Stimulated activated CD4-positive, alpha-beta T cell treated with anti-CD3 and anti-CD28 coated beads, Interleukin-15, amount 100 ng/mL, for 1 hour (primary cell): ENCODE measurements at regions not wholly inside any gene's neighbourhood (a gene's known extent, or its start where the extent isn't known, plus 50 kb on each side); places are given as distances from the start of the nearest gene placed in this dataset.

Experiments used
- DNase-seq, 2 donors: peaks; one replicate each; pipeline ENCODE4 v3.0.0-alpha.2; 2020; ENCODE audit warnings: low read depth in 1 of 2, low spot score in 1 of 2

DNA sequence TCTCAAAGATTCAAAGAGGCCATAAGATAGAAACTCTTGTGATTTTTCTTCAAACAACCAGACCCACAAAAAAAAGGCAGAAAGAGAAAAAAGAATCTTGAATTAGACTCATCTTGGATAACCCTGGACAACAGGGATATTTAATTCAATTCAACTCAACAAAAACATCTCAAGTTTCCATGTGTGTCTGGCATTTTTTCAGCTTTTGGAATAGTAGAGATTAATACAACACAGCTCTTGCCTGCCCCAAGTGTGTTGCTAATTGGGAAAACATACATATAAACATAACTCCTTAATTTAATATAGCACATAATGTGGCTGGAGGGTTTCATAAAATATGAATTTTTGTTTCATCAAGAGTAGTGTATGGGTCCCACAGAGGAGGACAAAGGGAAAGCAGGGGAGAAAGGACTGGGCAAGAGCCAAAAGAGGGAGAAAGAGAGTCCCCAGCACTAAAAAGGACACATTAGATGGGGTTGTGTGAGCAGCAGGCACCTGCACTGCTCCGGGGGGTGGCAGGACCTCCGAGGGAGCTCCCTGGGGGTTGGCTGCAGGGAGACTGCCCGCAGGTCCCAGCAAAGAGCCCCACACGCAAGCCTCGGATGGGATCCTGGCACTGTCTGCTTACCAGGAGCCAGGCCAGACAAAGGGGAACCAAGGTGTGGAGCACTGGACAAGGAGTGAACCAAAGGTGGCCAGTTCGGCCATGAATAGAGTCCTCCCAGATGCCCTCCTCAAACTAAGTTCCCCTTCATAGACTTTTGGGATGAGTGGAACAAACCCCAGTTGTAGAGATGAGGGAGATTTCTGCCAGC lies 65.6 kb upstream of the TMEM72 start:
- DNase-seq: no peak

- DNase-seq: no peak
These were observed 64.0 kb upstream of the TMEM72 start for GRCh38 chr10:44847110-44847509.

DNA sequence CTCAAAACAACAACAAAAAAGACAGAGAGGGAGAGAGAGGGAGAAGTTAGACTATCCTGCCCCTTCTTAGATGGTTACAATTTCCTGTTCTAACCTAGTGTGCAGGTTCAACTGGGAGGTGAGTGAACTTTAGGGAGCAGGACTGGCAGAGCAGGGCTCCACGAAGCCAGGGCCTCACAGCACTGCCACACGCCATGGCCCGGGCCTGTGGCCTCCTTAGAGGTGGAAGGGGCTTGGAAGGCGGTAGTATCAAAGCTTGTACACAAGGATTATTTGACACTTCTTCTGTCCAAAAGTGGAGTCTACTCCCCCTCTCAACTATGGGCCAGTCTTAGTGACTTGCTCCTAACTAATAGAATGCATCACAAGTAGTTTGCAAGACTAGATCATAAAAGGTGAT lies 62.9 kb upstream of the TMEM72 start:
- DNase-seq: no peak

- DNase-seq: no peak
These were observed 61.2 kb upstream of the TMEM72 start for GRCh38 chr10:44849936-44850335.

- no peak for DNase-seq
These were observed 60.7 kb upstream of the TMEM72 start for GRCh38 chr10:44850356-44850934.

DNA sequence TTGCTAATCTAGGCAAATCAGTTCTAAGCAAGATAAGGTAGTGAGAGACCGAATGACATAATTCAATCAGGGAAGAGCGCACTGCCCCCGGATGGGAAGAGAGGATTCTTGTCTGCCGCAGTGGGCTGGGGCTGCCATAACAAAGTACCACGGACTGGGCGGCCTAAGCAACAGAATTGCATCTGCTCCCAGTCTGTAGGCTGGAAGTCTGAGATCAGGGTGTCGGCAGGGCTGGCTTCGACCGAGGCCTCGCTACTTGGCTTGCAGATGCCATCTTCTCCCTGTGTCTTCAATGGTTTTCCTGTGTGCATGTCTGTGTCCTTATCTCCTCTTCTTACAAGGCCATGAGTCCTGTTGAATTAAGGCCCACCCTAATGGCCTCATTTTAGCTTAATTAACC lies 59.7 kb upstream of the TMEM72 start:
- no peak for DNase-seq

GRCh38 chr10:44851881-44852280 lies 59.3 kb upstream of the TMEM72 start:
- no peak for DNase-seq

- no peak for DNase-seq
These were observed 57.9 kb upstream of the TMEM72 start for GRCh38 chr10:44853148-44853734.

- DNase-seq: no peak
These were observed 57.3 kb upstream of the TMEM72 start for GRCh38 chr10:44853796-44854195.

- DNase-seq: no peak
These were observed 56.3 kb upstream of the TMEM72 start for GRCh38 chr10:44854693-44855350.

DNA sequence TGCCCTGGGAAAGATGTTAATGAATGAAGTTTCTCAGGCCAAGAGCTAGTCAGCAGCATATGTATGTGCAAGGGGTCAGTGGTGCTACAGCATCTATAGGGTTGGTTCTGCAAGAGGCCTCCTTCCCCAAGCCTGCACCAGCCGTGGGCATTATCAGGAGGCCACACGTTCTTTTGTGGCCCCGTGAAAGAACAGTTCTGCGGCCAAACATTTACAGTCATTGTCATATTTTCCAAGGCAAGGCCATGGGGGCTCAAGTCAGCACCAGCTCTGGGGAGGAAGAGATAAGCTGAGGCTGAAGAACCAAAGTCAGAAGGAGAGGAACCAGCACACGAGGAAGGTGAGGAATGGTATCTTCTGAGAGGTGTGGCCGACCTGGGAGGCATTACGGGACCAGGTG lies 54.4 kb upstream of the TMEM72 start:
- DNase-seq: no peak

DNA sequence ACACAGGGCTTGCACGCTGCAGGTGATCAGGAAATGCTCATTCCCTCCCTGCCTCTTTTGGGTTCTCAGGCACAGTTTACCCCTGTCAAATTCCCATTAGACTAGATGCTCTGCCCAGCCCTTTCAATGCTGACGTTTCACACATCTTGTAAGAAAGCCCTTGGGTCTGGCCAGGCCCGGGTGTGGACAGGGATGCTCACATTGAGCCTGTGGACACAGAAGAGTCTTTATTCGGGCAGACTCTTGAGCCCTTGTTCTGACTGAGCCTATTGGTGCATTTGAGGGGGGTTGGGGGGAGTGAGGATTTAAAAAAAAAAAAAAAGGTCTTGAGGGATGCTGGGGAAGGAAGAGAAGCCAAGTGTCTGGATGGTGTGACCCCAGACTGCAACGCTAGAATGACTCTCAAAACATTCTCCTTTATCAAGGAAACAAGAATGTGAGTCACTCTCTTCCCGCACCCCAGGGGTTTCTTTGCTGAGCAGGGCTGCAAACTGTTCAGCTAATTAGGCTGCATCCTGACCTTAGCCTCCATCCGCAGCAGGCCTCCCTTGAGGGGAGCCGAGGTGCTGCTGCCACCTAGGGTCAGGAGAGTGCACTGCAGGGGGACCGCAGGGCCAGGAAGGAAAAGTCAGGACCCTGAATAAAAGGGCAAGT lies 53.6 kb upstream of the TMEM72 start:
- peak in 1 of 2 donors; percentile 48 for DNase-seq

- no peak for DNase-seq
These were observed 53.1 kb upstream of the TMEM72 start for GRCh38 chr10:44858017-44858371.

DNA sequence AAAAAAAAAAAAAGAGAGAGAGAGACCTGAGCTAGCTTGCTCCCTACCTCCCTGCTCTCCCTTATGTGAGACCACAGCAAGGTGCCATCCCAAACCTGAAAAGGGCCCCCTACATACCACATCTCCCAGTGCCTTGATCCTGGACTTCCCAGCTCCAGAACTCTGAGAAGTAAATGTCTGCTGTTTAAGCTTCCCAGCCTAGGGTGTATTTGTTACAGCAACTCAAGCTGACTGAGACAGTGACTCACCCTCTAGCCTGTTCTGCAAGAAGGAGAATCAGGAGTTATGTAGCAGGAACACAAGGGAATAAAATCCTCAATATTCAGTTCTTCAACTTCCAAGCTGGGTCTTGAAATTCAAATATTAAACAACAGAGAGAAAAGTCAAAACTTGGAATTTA lies 52.1 kb upstream of the TMEM72 start:
- no peak for DNase-seq

- DNase-seq: no peak
These were observed 51.4 kb upstream of the TMEM72 start for GRCh38 chr10:44859546-44860285.

DNA sequence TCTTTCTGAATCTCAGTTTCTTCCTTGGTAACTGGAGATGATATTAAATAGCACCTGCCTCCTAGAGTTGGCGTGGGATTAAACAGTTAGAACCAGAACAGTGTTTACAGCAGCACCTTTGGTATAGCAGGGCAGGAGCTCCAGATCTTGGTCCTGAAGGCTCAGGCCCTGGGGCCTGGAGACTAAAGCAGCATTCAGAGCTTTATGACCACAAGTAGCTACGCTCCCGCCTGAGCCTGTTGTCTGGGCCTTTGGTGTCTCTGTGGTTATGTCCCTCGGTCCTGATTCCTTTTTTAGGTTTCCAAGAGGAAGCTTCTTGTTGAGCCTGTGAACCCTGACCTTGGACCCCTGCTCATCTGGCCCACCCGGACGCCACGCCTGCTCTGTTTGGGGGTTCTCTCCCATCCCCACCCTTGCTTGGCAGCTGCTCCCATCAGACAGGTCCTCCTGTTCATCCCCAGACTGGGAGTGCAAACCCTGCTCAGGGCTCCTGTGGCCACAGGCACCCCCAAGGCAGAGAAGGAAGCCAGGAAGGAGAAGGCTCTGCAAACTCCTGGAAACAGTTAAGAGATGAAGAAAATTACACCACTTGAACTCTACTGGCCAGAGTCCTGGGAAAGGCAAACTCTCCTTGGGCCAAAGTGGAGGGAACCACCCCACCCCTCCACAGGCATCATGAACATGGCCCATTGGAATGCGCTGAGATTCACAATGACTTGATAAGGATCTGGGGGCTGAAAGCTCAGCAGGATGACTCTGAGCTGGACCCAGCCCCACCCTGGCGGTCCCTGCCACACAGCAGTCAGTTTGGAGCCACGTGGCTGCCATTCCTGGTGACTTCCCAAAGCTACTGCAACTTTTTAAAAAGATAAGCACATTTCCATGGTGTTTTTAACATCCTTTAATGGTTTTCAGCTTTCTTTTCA lies 50.1 kb upstream of the TMEM72 start:
- no peak for DNase-seq
